GM10266 (cell line): ENCODE measurements at regions not wholly inside any gene's neighbourhood (a gene's known extent, or its start where the extent isn't known, plus 50 kb on each side); places are given as distances from the start of the nearest gene placed in this dataset.

Experiments
- DNase-seq: peaks from one replicate; pipeline ENCODE4 v3.0.0; 2012; ENCODE audit errors: extremely low spot score
- TF ChIP-seq, protein P1 (sequence below): IDR thresholded peaks from 2 replicates; pipeline ENCODE4 v1.5.1; 2012; ENCODE audit warnings: mild to moderate bottlenecking, low read depth; ENCODE audit not compliant: control insufficient read depth, insufficient read depth; ENCODE audit errors: missing control alignments

DNA sequence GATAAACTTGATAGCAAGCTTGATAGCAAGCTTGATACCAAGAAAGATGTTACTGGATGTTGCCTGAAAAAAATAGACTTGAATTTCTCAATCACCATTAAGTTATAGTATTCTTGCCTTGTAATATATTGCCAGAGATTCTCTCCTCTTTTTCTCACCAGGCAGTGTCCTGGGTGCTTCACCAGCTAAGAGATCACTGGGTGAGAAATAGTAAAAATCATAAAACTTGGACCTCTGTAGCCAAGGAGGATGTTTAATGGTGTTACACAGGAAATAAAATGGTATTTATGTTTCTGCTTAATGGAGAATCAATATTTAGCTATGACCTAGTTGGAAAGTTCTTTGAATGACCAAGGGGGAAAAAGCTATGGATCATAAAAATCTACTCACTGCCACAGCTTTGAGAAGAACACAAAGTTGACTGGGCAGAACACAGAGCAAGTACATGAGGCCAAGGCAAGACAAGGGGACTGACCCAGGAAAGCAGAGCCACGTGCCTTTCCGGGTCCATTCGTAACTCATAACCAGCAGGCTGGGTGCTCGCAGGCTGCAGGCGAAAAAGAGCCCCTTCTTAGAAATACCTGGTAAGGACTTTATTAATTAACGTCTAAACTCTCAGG is 129.4 kb upstream of the HNMT start:
- no peak for DNase-seq
- TF ChIP-seq, protein P1, sequence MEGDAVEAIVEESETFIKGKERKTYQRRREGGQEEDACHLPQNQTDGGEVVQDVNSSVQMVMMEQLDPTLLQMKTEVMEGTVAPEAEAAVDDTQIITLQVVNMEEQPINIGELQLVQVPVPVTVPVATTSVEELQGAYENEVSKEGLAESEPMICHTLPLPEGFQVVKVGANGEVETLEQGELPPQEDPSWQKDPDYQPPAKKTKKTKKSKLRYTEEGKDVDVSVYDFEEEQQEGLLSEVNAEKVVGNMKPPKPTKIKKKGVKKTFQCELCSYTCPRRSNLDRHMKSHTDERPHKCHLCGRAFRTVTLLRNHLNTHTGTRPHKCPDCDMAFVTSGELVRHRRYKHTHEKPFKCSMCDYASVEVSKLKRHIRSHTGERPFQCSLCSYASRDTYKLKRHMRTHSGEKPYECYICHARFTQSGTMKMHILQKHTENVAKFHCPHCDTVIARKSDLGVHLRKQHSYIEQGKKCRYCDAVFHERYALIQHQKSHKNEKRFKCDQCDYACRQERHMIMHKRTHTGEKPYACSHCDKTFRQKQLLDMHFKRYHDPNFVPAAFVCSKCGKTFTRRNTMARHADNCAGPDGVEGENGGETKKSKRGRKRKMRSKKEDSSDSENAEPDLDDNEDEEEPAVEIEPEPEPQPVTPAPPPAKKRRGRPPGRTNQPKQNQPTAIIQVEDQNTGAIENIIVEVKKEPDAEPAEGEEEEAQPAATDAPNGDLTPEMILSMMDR, result no peak

DNA sequence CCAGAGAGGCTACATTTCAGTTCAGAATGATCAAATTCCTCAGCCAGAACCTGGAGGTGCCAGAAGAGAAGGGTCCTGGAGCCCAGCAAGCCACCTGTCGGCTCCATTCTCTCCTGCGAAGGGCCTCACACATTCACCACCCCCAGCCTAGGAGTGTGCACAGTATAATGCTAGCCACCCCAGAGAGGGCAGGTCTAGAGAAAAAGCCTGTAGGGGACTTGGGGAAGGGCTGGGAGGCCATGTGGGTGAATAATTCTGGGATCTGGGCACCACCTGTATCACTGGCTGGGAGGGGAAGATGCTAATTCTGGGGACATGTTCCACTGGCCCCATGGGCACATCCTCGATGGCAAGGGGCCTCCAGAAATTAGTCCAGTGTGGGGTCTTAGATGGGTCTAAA is 127.6 kb upstream of the HNMT start:
- TF ChIP-seq, protein P1, result no peak
- DNase-seq, result no peak

DNA sequence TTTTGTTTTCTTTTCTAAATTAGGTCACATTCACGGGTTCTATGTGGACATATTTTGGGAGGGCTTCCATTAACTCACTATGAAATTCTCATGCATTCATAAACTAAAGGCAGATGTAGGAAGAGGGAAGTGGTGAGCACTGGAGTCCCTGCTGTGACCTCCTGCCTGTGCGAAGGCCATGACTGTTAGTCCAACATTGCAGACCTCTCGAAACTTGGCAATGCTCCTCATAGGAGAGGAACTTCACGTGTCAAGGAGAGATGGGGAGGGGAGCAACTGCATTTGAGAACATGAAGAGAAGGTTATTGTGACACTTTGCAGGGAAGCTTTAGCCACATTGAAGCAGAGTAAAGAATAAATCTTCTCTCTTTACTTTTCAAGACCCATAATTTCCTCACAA is 126.4 kb upstream of the HNMT start:
- no peak for DNase-seq
- TF ChIP-seq, protein P1, result no peak

DNA sequence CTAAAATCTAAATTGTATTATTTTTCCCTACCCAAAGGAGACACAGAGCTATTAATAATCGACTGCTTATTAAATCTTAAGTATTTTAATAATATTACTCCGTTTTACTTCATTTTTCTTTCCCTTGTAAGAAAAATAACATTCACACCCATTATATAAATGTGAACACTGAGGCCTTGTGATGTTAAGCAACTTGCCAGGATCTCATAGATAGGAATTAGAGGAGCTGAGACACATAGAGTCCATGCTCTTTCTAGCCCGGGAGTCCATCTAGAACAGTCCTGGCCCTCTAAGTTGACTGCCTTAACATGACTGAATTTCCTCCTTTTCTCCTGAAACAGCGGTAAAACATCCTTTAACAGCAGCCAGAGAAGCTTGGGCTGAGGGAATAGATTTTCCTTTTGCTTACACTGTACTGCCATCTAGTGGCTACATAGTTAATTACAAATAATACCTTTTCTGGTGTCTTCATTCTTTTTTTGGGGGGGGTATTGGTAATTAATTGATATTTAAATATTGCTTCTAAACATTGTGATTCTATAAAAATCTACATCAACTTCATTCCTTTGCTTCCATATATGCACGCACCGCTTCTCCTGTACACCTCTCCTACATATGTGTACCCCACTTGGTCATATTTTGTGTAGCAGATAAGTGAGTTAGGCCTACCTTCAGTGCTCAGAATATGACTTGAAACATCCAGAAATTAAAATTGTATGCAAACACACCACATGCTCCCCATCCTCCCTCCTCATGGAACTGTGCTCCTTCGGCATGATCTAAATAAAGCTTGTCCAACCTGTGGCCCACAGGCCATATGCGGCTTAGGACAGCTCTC is 125.8 kb upstream of the HNMT start:
- DNase-seq, result peak; percentile 40
- TF ChIP-seq, protein P1, result peak; percentile 59

DNA sequence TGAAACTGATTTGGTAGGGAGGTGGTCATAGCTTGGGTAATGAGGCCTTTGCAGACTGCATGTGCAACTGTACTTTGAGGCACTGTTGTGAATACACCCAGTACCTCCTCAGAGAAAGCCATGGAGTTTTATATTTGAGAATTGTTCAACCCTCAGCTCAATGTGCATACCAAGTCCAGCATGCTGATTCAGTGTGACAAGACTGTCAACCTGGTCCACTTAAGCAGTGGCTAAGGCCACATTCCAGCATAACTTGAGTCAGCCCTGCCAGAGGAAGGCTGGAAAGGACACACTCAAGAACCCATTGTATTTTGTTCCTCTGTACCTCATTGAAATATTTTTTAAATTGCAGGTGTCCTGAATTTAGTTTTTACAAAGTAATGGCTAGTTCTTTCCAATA is 121.8 kb upstream of the HNMT start:
- no peak for DNase-seq
- TF ChIP-seq, protein P1, result no peak

DNA sequence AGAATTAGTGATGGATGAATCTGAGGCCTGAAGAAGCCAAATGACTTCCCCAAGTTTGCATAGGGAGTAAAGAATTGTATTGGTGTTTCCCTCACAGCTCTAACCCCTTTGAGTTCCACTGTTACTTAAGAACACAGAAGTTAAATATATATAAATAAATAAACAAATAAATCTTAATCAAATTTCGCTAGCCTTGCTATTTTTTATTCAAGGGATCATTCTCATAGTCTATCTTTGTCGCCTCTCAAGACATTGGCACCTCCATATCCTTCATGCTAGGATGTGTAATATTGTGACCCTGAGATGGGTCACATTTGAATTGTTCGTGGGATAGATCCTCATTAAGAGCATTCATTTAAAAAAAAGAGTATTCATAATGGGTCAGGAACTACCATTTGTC is 121.3 kb upstream of the HNMT start:
- TF ChIP-seq, protein P1, result no peak

DNA sequence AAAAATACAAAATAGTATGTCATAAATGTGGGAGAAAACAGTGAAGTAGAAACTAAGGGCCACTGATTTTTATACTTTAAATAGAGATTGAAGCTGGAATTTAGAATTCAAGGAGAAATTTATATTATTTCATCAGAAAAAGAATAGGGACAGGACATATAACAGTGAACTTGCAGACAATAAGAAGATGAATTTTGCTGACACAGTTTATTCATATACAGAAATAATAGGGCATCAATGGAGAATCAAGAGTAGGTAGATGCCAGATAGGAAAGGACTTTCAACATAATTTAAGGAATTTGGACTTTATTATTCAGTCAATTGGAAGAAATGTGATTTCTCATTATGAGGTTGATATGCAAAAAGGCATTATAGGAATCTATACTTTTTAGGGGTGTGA is 118.9 kb upstream of the HNMT start:
- DNase-seq, result no peak
- TF ChIP-seq, protein P1, result no peak

More for the DNA sequence above, 121.3 kb upstream of the HNMT start:
- DNase-seq, result no peak
